CD4-positive, alpha-beta T cell treated with Interferon alpha-2 for 1 hour (primary cell): ENCODE measurements at regions not wholly inside any gene's neighbourhood (a gene's known extent, or its start where the extent isn't known, plus 50 kb on each side); places are given as distances from the start of the nearest gene placed in this dataset.

Source experiments
- DNase-seq, 2 donors: peaks; one replicate each; pipeline ENCODE4 v3.0.0-alpha.2; 2020 to 2022

DNA sequence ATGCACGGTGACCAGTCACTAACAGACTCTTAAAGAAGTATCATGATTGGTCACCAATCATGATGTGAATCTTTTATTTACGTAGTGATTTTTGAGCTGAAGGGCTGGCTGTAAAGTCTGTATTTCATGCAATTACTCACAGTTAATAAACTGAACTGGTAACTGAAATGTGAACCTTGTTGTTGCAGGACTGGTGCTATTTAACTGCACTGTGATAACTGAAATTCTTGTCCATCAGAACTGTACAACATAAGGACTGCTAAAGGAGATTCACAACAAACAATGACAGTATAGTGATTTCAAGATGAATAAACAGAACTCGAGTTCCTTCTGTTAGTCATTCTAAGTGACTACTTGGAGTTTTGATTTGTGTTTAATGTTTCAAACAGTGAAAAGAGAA is 316.6 kb downstream of the TPBG start:
- DNase-seq = no peak

DNA sequence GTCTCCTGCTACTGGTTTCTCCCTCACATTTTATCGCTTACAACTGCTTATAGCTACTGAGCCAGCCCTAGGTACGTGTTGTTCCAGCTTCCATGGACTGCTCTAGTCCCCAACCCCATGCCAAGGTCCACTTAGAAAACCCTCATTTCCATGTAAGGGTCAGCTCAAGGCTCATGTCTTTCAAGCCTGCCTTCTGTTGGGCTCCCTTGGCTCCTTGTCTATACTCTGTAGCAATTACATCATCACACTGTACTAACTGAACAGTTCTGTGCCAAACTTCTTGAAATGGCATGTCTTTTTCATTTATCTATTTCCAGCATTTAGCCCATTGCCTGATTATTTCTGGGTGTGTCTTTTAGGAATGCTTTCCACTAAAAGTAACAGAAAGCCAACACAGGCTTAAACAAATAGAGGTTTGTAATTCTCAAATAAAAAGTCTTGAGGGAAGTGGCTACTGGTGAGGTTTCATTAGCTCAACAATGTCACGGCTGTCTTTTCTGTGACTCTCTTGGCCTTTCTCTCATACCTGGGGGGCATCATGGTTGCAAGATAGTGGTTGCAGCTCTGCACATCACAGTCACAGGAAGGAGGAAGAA is 317.6 kb downstream of the TPBG start:
- no peak for DNase-seq

DNA sequence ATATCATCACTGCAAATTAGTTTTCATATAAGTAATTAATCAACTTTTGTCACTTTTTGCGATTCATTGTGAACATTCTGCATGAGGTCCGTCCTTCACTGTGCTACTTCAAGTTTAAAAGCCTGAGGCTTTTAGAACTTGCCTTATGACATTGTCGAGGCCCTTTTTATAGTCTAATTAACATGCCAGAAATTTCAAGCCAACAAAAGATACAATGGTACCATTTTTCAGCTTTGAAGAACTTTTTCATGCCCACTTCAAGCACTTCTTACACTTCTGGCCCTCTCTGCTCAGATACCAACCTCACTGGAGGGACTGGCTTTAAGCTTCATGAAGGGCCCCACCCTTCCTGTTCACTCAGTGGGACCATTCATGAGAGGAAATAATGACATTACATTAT is 323.1 kb downstream of the TPBG start:
- no peak for DNase-seq

GRCh38 chr6:82687855-82688254 is 324.2 kb downstream of the TPBG start:
- DNase-seq = no peak

DNA sequence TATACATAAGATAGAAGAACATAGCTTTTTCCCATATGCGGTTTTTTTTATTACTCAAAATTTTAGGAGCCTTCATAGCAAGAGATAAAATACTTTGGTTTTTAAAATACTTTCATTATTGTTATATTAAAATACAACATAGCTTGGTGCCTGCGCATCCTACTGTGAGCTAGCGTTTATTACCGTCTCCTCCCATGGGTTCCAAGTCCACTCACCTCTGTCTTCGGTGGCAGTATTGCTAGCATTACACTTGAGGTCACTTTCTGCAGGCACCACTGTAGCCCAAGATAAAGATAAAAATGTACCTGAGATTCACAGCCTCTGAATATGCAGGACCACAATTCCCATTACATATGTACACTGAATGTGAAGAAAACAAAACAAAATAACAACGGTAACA is 326.7 kb downstream of the TPBG start:
- DNase-seq = no peak

DNA sequence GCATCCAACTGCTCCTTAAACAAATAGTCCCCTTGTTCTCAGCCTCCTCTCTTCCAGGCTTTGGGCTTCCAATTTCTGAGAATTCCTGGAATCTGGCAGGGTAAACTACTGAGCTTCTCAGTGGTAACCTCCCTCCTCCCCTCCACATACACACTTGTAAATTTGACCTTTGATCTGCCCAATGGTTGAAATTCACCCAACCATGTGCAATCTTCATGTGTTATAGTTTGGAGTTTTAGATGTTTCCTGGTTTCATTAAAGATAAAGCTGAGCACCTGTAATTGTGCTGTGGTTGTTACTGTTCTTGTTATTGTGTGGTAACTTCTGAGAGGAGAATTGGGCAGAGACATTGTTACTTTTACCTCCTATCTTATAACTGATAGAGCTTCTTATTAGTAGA is 328.4 kb downstream of the TPBG start:
- DNase-seq = no peak

DNA sequence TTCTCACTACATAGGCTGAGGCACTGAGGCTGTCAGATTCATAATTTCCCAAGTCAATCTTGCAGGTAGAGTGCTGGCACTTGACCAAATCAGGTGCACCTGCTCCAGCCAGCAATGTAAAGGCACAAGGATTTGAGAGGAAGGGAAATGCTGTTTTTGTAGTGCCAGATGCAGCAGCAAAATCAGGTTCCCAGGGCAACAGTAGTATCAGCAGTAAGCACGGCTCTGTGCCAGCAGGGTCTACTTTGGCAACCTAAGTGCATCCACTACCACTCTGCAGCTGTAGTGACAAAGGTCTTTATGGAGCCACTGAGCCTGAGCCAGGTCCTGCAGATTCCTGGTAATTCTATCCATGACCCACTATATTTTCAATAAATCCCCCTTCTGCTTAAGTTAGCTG is 329.5 kb downstream of the TPBG start:
- DNase-seq = no peak

- no peak for DNase-seq
Observed at GRCh38 chr6:82701341-82701740, 337.7 kb downstream of the TPBG start.

- DNase-seq = no peak
Observed at GRCh38 chr6:82702574-82702973, 339.0 kb downstream of the TPBG start.

DNA sequence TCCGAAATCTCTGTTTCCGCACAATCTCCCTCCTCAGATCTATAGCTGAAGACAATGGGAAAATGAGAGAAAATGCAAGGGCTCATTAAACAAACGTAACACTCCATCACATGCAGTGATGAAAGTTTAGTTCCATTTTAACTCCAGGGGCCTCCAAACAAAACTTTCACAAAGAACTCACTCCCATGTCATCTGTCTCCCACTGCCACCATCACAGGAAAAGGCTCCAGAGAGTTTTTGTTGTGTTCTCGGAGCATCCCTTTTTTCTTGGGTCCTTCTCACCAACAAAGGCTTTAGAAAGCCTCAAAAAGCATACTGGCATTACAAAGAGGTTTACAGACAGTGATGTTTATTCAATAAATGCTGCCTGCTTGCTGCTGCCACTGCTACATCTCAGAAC is 339.6 kb downstream of the TPBG start:
- DNase-seq = no peak

DNA sequence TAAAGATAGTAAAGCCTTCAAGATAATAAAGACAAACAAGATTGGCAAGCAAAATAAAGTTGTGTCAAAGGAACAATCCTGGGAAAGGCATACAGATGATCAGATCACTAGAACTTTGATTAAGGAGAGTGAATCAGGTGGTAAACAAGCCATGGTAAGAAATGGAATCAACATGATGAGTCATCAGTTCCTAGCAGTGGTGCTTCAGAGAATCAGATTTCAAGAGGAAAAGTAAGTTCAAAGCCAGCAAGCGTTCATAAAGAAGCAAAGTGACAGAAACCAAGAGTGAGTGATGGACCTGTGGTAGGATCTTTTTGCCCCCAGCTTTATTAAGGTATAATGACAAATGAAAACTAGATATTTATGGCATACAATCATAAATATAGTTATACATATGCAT is 340.4 kb downstream of the TPBG start:
- no peak for DNase-seq

DNA sequence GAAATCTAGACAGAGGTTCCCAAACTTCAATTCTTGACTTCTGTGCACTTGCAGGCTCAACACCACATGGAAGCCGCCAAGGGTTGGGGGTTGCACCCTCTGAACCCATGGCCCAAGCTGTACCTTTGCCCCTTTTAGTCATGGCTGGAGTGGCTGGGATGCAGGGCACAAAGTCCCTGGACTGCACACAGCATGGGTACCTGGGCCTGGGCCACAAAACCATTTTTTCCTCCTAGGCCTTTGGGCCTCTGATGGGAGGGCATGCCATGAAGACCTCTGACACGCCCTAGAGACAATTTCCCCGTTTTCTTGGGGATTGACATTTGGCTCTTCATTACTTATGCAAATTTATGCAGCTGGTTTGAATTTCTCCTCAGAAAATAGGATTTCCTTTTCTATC is 342.0 kb downstream of the TPBG start:
- DNase-seq = no peak

DNA sequence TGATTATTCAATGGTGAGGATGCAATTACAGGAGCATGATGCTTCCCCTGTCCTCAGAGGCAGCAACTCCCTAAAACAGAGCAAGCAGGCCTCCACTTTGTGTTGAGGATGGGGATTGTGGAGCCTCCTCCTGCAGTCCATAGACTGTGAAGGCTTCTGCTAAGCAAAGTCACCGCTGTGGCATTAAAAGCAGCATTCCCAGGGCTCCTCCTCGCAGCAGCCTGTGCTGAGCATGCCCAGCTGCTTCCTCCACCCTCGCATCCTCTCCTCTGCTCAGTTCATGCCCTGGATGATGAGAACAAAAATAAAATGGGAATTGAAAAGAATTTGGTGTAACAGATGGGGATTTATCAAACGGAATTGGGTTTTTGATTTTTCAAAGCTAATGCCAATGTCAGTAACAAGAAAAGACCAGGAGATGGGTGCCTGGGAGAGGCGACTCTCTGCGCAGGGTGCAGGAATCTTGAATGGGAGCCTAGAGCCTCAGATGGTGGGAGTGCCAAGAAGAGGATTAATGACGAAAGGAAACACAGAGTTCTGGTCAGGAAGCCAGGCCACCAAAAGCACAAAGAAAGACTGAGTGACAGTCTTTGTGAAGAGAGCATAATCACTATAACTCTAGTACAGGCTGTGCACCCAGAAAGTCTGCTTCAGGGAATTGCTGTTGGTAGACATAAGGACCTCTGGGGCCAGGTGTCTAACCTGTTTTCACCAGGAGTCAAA is 347.6 kb downstream of the TPBG start:
- DNase-seq = no peak

DNA sequence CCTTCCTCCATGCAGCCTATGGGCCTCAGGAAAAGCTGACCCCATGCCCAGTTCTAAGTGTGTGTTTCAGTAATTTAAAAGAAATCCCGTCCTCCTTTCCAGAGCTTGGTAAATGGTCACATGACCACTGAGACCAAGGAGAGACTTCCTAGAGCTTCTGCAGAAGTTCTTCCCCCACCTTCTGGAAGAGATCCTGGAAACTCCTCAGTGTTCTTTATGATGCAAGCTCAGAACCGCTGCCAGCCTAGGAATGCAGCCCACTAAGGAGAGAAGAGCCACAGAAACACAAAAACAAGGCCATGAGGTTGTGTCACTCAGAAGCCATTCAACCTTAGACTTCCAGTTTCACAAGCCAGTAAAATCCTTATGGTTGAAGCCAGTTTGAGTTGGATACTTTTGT is 348.4 kb downstream of the TPBG start:
- no peak for DNase-seq

GRCh38 chr6:82712389-82712788 is 348.8 kb downstream of the TPBG start:
- no peak for DNase-seq

DNA sequence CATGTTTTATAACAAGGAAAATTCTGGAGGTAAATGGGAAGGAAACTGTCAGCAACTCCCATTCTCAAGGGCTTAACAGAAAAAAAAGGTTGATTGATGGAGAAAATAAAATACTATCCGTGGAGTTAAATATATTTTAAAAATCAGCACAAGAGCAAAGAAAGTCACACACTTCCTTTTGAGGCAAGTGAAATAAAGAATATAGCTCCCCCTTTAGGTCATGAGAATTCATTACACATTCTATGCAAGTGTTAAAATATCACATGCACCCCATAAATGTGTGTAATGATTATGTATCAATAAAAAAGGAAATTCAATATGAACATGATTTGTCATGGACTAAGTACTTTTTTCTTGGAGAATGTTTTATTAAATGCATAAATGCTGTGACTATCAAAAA is 349.2 kb downstream of the TPBG start:
- DNase-seq = peak in 1 of 2 donors; percentile 4

DNA sequence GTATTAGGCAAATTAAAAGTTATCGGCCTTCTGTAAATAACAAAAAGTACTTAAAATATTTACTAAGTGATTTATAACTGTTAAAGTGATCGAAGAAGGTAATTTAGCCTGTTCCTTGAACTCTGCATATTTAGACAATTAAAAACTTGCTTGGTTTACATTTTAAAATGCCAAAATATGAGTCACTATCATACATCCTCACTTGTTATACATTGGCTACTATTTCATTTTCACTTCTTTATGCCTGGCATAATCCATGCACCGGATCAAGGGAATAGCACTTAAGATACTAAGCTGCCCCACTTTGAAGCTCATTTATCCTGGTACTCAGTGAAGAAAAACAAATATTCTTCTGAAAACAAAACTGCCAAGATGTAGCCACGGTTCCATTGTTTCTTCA is 344.6 kb downstream of the UBE3D start:
- no peak for DNase-seq

DNA sequence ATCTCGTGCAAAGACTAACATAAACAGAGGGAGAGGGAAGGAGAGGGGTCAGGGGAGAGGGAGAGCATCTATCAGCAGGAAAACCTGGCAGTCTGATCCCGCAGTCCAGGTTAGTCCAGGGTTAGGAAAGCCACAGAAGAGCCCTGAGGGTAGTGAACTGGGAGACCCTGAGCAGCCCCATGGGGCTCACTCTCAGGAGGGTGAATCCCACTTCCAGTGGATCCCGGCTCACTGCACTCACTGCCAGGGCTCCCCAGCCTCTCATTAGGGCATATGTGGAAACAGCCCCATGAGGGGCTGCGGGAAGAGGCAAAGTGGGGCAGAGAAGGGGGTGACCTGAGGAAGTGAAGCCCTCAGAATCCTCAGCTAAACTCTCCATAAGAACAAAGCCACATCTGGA is 329.9 kb downstream of the UBE3D start:
- no peak for DNase-seq

DNA sequence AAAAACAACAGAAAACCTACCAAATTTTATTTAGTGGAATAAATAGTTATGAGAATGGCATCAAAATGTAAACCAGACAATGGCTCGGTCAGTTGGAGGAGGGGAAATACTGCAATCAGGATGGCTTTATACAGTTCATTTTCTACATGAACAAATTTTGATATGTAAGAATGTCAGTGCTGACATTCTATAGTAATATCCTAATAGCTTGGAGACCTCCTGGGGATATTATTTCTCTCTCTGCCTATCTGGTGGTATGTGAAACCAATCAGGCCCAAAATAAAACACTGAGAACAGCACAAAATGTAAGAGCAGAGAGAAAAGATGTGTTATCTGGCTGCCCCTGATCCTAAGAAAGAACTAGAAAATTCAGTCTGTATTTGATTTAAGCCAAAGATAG is 327.7 kb downstream of the UBE3D start:
- DNase-seq = no peak

- DNase-seq = no peak
Observed at GRCh38 chr6:82738773-82739172, 326.9 kb downstream of the UBE3D start.

DNA sequence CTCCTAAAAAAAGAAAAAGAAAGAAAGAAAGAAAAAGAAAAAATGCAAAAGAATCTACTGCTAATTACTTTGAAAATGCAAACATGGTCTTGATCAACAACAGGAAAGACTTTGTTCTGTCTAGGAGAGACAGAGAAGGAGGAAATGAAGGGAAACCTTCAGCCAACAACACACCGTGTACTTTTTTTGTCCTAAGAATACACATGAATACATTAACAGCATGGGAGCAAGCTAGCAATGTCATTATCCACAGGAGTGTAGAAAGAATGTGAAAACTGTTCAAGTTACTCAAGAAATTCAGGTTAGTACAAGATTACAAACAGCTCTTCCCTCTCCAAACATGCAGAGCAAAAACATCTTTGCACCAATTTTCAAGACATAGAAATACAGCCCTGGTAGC is 326.3 kb downstream of the UBE3D start:
- no peak for DNase-seq

DNA sequence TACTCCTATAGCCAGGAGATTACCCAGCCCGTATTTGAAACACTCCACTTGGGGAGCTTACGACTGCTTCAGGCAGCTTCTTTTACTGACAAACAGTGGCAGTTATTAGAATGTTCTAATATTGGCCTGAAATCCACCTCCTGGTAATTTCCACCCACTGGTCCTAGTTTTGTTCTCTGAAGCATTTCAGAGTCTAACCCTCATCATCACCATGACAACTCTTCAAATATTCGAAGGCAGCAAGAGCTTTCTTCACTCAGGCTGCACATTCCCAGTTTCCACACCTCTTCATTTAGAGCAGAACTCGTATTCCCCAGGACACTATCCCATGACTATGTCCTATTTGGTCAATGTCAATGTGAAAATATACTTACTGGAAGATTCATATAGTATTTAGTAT is 325.6 kb downstream of the UBE3D start:
- no peak for DNase-seq

DNA sequence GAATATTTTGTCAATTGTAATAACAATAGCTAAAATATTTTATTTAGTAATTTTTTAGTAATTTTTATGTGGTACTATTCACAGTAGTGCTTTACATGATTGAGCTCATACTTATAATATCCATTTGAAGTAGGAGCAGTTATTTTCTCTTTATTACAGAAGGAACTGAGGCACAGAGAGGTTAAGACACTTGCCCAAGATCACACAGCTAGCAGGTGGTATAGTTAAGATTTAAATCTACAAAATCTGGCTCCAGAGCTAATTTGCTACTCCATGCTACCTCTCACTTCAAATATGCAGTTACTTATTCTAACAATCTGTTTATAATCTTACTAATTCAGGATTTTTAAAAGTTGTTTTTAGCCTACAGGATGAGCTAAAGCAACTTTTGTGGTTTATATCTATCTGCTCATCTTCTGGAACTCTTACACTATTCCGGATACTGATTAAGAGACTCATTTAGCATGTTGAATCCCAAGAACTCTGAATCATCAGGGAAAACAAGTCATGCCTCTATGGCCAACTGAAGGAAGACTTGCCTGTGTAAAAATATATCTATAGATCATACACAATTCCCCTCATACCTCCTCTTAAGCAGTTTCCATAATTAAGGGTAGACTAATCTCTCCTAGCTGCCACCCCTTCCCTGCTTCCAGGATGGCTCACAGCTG is 324.2 kb downstream of the UBE3D start:
- DNase-seq = no peak

DNA sequence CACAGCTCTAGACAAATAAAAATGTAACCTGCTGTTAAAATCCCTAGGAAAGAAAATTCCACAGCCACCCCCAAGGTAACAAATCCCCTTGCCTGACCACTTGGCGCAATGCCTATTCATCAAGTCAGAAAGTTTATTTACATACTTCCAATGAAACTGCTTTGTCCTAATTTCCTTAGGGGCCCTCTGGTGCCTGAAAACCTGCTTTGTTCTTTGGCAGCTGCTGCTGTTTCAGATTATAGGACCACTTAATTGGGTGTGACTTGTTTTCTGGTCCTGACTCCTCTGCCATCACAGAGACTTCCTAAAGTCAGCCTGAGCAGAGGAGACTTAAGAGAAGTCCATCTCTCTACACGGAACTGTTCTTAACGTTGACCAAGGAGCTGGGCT is 323.6 kb downstream of the UBE3D start:
- no peak for DNase-seq
